Gastrocnemius medialis (tissue), 4 donors: ENCODE measurements at regions not wholly inside any gene's neighbourhood (a gene's known extent, or its start where the extent isn't known, plus 50 kb on each side); places are given as distances from the start of the nearest gene placed in this dataset.
"Not testable (repeated sequence)": the region's sequence is repeated elsewhere in the genome, so short reads cannot be mapped to it uniquely, and the experiment has no call there.

ENCODE experiments used
- POLR2A ChIP-seq, 2 donors: fragments of 450-650 bp; IDR thresholded peaks; one replicate each; pipeline ENCODE4 v1.6.1; 2017; ENCODE audit warnings: antibody characterized with exemption in 2 of 2, mild to moderate bottlenecking in 2 of 2, moderate library complexity in 2 of 2
- TF ChIP-seq, protein P1 (sequence below), 5 experiments: fragments of 450-650 bp in 3 of 5; fragments of 200-600 bp in 2 of 5; sonication (generic) in 2 of 5; IDR thresholded peaks in 4 of 5; conservative IDR thresholded peaks in 1 of 5; 1 replicate in 4 of 5; 2 replicates in 1 of 5; pipeline ENCODE4 v1.5.1; 2016 to 2019; ENCODE audit warnings: antibody characterized with exemption in 5 of 5, mild to moderate bottlenecking in 3 of 5, moderate library complexity in 3 of 5

DNA sequence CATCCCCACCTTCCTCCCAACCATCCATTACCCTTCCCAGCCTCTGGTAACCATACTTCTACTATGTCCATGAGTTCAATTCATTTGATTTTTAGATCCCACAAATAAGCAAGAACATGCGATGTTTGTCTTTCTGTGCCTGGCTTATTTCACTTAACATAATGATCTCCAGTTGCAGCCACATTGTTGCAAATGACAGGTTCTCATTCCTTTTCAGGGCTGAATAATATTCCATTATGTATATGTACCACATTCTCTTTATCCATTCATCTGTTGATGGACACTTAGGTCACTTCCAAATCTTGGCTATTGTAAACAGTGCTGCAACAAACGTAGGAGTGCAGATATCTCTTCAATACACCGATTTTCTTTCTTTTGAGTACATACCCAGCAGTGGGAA lies 522.1 kb downstream of the TMEM114 start:
- TF ChIP-seq, protein P1, sequence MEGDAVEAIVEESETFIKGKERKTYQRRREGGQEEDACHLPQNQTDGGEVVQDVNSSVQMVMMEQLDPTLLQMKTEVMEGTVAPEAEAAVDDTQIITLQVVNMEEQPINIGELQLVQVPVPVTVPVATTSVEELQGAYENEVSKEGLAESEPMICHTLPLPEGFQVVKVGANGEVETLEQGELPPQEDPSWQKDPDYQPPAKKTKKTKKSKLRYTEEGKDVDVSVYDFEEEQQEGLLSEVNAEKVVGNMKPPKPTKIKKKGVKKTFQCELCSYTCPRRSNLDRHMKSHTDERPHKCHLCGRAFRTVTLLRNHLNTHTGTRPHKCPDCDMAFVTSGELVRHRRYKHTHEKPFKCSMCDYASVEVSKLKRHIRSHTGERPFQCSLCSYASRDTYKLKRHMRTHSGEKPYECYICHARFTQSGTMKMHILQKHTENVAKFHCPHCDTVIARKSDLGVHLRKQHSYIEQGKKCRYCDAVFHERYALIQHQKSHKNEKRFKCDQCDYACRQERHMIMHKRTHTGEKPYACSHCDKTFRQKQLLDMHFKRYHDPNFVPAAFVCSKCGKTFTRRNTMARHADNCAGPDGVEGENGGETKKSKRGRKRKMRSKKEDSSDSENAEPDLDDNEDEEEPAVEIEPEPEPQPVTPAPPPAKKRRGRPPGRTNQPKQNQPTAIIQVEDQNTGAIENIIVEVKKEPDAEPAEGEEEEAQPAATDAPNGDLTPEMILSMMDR (IDR thresholded peaks at IDR 0.05 in 4 of 5, conservative IDR thresholded peaks at IDR 0.05 in 1 of 5), result not testable (repeated sequence)
- not testable (repeated sequence) for TF ChIP-seq POLR2A (IDR thresholded peaks at IDR 0.05)
